DND-41 (cell line): ENCODE measurements at regions not wholly inside any gene's neighbourhood (a gene's known extent, or its start where the extent isn't known, plus 50 kb on each side); places are given as distances from the start of the nearest gene placed in this dataset.

Experiments
- ATAC-seq: fragments of 200-7000 bp; cut with Tn5 transposase; 3 replicates; pipeline ENCODE4 v1.9.1; 2021; ENCODE audit warnings: low read depth; ENCODE audit not compliant: insufficient read depth
- DNase-seq: peaks from one replicate; pipeline ENCODE4 v3.0.0-alpha.2; 2020
- H2AFZ ChIP-seq: 2 replicates; pipeline ENCODE4 v1.6.0; 2012; ENCODE audit warnings: low read depth, low read length
- H3K27ac ChIP-seq: 2 replicates; pipeline ENCODE4 v1.5.1; 2012; ENCODE audit warnings: low read length, inconsistent platforms
- H3K27me3 ChIP-seq: fragments of 200-600 bp; sonication (generic); 2 replicates; pipeline ENCODE4 v1.6.0; 2012; ENCODE audit warnings: low read length, mild to moderate bottlenecking, inconsistent platforms; ENCODE audit not compliant: insufficient read depth, poor library complexity
- H3K36me3 ChIP-seq: 2 replicates; pipeline ENCODE4 v1.5.1; 2012; ENCODE audit warnings: low read length, inconsistent platforms; ENCODE audit not compliant: insufficient read depth
- H3K4me1 ChIP-seq: 2 replicates; pipeline ENCODE4 v1.5.1; 2012; ENCODE audit warnings: mild to moderate bottlenecking, low read length; ENCODE audit not compliant: insufficient read depth
- H3K4me2 ChIP-seq: 2 replicates; pipeline ENCODE4 v1.6.0; 2012; ENCODE audit warnings: mild to moderate bottlenecking, moderate library complexity, low read length, inconsistent platforms; ENCODE audit not compliant: insufficient read depth
- H3K4me3 ChIP-seq, 2 experiments: fragments of 200-600 bp in 1 of 2; shearing (Covaris generic) in 1 of 2; 2 replicates each; pipeline ENCODE4 v1.5.1; 2012 to 2016; ENCODE audit warnings: inconsistent platforms in 2 of 2, low read length in 2 of 2, mild to moderate bottlenecking in 2 of 2, low read depth in 1 of 2, moderate library complexity in 1 of 2
- H3K79me2 ChIP-seq: 2 replicates; pipeline ENCODE4 v1.6.0; 2012; ENCODE audit warnings: low read length, inconsistent platforms; ENCODE audit not compliant: insufficient read depth
- H3K9ac ChIP-seq: 2 replicates; pipeline ENCODE4 v1.6.0; 2012; ENCODE audit warnings: low read depth, mild to moderate bottlenecking, inconsistent platforms, low read length, moderate library complexity
- H3K9me3 ChIP-seq: 2 replicates; pipeline ENCODE4 v1.5.1; 2012; ENCODE audit warnings: low read length, moderate library complexity, mild to moderate bottlenecking, inconsistent platforms; ENCODE audit not compliant: insufficient read depth, severe bottlenecking
- H4K20me1 ChIP-seq: 2 replicates; pipeline ENCODE4 v1.6.0; 2012; ENCODE audit warnings: low read length; ENCODE audit not compliant: insufficient read depth
- EZH2 ChIP-seq: IDR thresholded peaks from 3 replicates; pipeline ENCODE4 v1.6.1; 2012; ENCODE audit warnings: borderline replicate concordance, low read depth, mild to moderate bottlenecking, moderate library complexity, low read length, inconsistent platforms; ENCODE audit not compliant: severe bottlenecking
- TF ChIP-seq, protein P1 (sequence below): IDR thresholded peaks from 2 replicates; pipeline ENCODE4 v1.5.1; 2012; ENCODE audit warnings: borderline replicate concordance, low read length, moderate library complexity, mild to moderate bottlenecking; ENCODE audit not compliant: poor library complexity, severe bottlenecking; ENCODE audit errors: extremely low read depth

DNA sequence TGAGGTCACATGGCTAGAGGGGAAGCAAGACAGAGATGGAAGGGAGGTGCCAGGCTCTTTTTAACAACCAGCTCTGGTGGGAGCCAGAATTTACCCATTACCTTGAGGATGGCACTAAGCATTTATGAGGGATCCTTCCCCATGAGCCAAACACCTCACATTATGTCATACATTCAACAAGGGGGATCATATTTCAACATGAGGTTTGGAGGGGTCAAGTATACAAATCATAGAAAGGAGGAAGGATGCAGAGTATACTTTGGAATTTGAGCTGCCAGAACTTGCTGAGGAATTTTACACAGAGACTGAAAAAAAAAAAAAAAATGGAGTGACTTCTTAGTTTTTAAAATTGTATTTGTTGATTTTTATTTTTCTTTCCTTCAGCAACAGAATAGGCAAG, 891.4 kb downstream of the CCDC85A start:
- H3K9me3 ChIP-seq = no peaks in the 10 kb centered on the region
- no peak overlapping the region for H3K27ac ChIP-seq
- H3K9ac ChIP-seq = no peak overlapping the region
- H2AFZ ChIP-seq = no peak overlapping the region
- H3K4me3 ChIP-seq = no peak overlapping the region
- H3K4me2 ChIP-seq = no peak overlapping the region
- H3K27me3 ChIP-seq = no peaks in the 10 kb centered on the region
- H3K4me1 ChIP-seq = no peaks in the 10 kb centered on the region
- DNase-seq = no peak
- no peaks in the 10 kb centered on the region for H4K20me1 ChIP-seq
- TF ChIP-seq, protein P1, sequence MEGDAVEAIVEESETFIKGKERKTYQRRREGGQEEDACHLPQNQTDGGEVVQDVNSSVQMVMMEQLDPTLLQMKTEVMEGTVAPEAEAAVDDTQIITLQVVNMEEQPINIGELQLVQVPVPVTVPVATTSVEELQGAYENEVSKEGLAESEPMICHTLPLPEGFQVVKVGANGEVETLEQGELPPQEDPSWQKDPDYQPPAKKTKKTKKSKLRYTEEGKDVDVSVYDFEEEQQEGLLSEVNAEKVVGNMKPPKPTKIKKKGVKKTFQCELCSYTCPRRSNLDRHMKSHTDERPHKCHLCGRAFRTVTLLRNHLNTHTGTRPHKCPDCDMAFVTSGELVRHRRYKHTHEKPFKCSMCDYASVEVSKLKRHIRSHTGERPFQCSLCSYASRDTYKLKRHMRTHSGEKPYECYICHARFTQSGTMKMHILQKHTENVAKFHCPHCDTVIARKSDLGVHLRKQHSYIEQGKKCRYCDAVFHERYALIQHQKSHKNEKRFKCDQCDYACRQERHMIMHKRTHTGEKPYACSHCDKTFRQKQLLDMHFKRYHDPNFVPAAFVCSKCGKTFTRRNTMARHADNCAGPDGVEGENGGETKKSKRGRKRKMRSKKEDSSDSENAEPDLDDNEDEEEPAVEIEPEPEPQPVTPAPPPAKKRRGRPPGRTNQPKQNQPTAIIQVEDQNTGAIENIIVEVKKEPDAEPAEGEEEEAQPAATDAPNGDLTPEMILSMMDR = no peak
- ATAC-seq = no peak
- H3K36me3 ChIP-seq = no peaks in the 10 kb centered on the region
- no peaks in the 10 kb centered on the region for H3K79me2 ChIP-seq

DNA sequence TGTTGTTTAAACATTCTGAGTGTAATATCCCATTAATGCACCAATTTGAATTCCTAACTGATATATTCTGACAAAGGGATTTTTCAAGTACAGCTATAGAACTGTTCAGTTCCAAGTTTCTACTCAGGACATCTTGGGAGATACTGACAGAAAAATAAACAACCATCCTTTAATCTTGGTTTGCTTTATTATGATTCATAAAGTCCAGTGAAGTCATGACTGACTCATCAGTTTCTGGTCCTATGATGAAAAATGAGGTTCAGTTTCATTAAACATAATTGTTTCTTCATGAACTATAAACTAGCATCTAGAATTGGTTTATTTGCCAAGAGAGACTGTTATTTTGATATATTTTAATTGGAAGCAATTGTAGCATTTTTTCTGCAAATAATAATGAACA, 896.2 kb downstream of the CCDC85A start:
- no peak overlapping the region for H3K4me2 ChIP-seq
- H3K9me3 ChIP-seq = no peaks in the 10 kb centered on the region
- no peaks in the 10 kb centered on the region for H3K79me2 ChIP-seq
- no peak for TF ChIP-seq EZH2
- TF ChIP-seq, protein P1 = no peak
- H2AFZ ChIP-seq = no peak overlapping the region
- no peak for DNase-seq
- no peak overlapping the region for H3K9ac ChIP-seq
- ATAC-seq = no peak
- H3K36me3 ChIP-seq = no peaks in the 10 kb centered on the region
- no peak overlapping the region for H3K27ac ChIP-seq
- H4K20me1 ChIP-seq = no peaks in the 10 kb centered on the region
- no peaks in the 10 kb centered on the region for H3K4me1 ChIP-seq
- no peak overlapping the region for H3K4me3 ChIP-seq
- no peaks in the 10 kb centered on the region for H3K27me3 ChIP-seq

DNA sequence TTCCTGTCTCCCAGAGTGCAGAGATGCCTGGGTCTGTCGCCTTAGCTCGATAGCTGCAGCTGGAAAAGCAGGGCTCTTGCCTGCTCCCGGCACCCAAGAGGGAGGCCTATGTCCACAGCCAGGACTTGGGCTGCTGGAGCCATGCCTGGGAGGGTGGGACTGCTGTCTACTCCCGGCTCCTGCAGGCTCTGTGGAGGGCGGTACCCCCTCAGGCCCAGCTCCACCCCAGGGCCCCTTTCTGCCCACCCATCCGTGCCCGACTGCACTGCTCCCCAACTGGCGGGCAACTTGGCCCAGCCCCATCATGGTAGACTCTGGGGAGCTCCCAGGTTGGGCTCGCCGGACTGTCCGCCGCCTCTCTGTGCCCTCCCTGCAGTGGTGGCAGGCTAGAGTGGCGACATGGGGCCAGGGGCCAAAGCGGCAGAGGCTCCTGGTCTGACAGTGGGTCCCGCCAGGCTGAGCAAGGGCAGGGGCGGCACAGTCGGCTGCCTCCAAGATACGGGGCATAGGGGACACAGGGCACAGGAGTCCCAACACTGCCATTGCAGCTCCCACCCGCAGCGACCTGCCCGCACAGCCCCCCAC, 901.0 kb downstream of the CCDC85A start:
- H3K9me3 ChIP-seq = no peaks in the 10 kb centered on the region
- no peak overlapping the region for H3K4me2 ChIP-seq
- H3K36me3 ChIP-seq = no peaks in the 10 kb centered on the region
- H3K27me3 ChIP-seq = no peaks in the 10 kb centered on the region
- no peak overlapping the region for H3K4me3 ChIP-seq
- no peak for DNase-seq
- no peaks in the 10 kb centered on the region for H4K20me1 ChIP-seq
- TF ChIP-seq EZH2 = no peak
- TF ChIP-seq, protein P1 = no peak
- H3K27ac ChIP-seq = no peak overlapping the region
- no peak for ATAC-seq
- no peak overlapping the region for H3K9ac ChIP-seq
- H2AFZ ChIP-seq = no peak overlapping the region
- H3K4me1 ChIP-seq = no peaks in the 10 kb centered on the region
- no peaks in the 10 kb centered on the region for H3K79me2 ChIP-seq

DNA sequence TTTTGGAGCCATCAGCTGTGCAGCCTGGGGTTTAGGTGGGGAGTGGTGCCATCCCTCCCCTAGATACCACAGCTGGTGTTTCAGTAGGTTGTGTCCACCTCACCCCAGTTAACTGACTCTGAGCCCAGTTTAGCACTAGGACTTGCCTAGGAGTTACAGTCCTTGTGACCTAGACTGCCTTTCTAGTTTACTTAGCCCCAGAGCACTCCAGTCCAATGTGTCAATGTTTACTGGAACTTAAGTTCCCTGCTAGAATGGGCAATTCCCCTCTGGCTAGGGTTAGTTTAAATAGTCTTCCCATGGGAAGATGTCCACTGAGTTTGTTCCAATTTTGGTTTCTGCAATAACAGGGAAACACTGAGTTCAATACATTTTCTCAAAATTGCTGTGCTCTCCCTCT, 909.2 kb downstream of the CCDC85A start:
- H3K4me2 ChIP-seq = no peak overlapping the region
- no peak overlapping the region for H3K4me3 ChIP-seq
- no peaks in the 10 kb centered on the region for H3K9me3 ChIP-seq
- H4K20me1 ChIP-seq = no peaks in the 10 kb centered on the region
- TF ChIP-seq, protein P1 = no peak
- TF ChIP-seq EZH2 = no peak
- no peak overlapping the region for H3K9ac ChIP-seq
- no peak for DNase-seq
- H3K4me1 ChIP-seq = no peaks in the 10 kb centered on the region
- no peaks in the 10 kb centered on the region for H3K36me3 ChIP-seq
- H2AFZ ChIP-seq = no peak overlapping the region
- no peaks in the 10 kb centered on the region for H3K79me2 ChIP-seq
- ATAC-seq = no peak
- H3K27ac ChIP-seq = no peak overlapping the region
- no peaks in the 10 kb centered on the region for H3K27me3 ChIP-seq
